ENCODE measurements at regions not wholly inside any gene's neighbourhood (a gene's known extent, or its start where the extent isn't known, plus 50 kb on each side); places are given as distances from the start of the nearest gene placed in this dataset.

DNA sequence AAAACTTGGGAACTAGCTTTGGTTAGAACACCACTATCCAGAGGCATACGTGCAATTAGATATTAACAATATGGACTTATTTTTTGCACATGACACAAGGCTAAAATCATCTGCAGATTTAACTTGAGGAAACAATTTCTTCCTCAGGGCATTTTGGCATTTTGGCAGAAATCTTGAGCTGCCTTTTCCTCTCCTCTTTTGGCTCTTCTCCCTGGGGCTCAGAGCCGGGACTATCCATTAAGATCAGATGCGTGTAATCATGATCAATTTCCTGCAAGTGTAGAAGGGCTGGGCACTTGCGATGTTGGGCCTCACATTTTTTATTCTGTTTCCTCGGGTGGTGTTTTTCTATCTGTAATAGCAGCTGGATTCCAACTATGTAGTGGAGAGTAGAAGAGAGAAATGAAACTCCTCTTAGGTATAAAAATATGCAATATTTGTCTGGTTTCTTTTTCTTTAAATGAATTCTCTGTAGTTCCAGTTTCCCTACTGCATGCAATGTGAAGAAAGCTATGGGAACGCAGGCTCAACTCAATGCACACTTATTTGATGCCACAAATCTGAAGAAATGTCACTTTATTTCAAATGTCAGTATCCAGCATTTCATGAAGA lies 1010.8 kb downstream of the FLRT2 start:
- no peak for TF ChIP-seq CTCF (IDR thresholded peaks at IDR 0.05)
- CTCF ChIA-PET, result no interaction called here
- intact Hi-C loops (cut with micrococcal nuclease), result no loop called here

DNA sequence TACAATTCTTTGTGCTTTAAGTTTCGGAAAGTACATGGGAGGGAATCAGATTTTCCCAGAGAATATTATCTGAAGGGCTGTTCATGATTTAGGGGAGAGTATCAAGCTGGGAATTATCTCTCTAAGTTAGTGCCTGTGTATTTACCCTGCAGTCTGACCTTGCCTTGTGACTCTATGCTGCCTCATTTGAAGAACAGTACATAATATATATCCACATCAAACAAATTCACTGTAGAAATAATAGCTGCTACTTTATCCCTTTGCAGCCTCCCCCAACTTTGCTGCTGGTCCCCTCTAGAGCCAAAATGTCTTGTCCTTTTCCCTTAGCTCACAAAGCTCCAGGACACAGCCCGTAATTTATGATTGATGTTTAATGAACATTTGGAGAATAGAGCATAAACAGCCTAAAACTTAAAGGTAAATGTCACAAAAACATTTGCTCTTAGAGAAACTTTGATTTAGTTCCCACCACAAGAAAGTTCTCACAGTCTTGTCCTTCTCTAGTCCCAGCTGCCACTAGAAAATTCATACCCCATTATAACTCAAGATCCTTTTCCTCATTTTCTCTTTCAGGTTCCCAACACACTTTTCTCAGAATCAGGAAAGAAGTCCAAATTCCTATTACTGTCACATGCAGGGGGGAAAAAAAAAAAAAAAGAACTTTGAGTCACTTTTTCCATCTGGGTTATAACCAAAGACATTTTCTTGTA lies 1009.6 kb downstream of the FLRT2 start:
- intact Hi-C loops (cut with micrococcal nuclease), result no loop called here
- no peak for DNase-seq
- CTCF ChIA-PET, result no interaction called here
- no peak for TF ChIP-seq CTCF (IDR thresholded peaks at IDR 0.05)
- no peaks in the 10 kb centered on the region for H3K4me1 Mint-ChIP-seq
- H3K4me3 Mint-ChIP-seq, result no peak overlapping the region
- H3K9me3 Mint-ChIP-seq, result no peaks in the 10 kb centered on the region
- POLR2A ChIA-PET, result no interaction called here
- H3K36me3 Mint-ChIP-seq (ENCODE audit: low read depth), result no peaks in the 10 kb centered on the region
- ATAC-seq (ENCODE audit: low read depth), result no peak
- H3K27me3 Mint-ChIP-seq, result no peaks in the 10 kb centered on the region
- H3K27ac Mint-ChIP-seq, result no peak overlapping the region

More for the DNA sequence above, 1010.8 kb downstream of the FLRT2 start:
- Mint-ChIP-seq H3K9me3 (peaks cover 5% of the 10 kb centered on the region), H3K4me3 (no peak overlapping the region), H3K4me1 (no peaks in the 10 kb centered on the region), H3K27ac (no peak overlapping the region), H3K36me3 (ENCODE audit: low read depth) (no peaks in the 10 kb centered on the region), H3K27me3 (no peaks in the 10 kb centered on the region)
- no peak for DNase-seq
- POLR2A ChIA-PET, result no interaction called here
- ATAC-seq (ENCODE audit: low read depth), result no peak

DNA sequence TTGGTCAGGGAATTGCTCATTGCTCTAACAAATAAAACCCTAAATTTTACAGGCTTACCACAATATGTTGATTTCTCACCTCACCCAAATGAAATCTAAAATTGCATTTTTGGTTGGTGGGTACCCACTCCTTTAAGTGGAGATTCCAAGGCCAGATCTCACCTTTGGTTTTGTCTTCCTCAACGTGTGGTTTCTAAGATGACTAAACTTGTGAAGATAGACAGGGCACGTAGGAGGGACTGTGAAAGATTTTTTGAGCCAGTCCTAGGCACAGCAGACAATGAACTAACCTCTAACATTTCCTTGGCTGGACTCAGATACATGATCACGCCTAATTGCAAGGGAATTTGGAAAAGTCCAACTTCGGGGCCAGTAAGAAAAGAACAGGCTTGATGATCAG lies 1003.9 kb downstream of the FLRT2 start:
- intact Hi-C loops (cut with micrococcal nuclease), result no loop called here
- no peak for ATAC-seq (ENCODE audit: low read depth)

DNA sequence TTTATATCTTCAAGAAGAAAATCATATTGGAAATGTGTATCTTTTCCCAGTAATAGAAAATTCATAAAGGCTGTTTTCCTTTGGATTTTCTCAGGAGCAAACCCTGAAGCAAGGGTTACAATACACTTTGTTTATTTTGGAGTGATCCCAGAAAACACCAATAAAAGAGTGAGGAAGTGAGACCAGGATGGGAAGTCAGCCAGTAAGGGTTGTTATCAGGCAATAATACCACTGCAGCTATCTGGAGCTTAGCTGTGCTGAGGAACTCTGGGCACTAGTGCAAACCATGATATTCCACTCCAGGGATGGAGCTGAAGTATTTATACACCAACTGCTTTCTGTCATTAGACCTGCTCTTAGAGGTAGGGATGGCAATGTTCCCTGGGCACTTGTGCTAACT lies 1002.3 kb downstream of the FLRT2 start:
- intact Hi-C loops (cut with micrococcal nuclease), result no loop called here
- ATAC-seq (ENCODE audit: low read depth) (no peak), DNase-seq (no peak)
- POLR2A ChIA-PET, result no interaction called here
- Mint-ChIP-seq H3K9me3 (peaks cover 2% of the 10 kb centered on the region), H3K27ac (no peak overlapping the region), H3K27me3 (no peaks in the 10 kb centered on the region), H3K4me3 (no peak overlapping the region), H3K36me3 (ENCODE audit: low read depth) (no peaks in the 10 kb centered on the region), H3K4me1 (no peaks in the 10 kb centered on the region)
- TF ChIP-seq CTCF (IDR thresholded peaks at IDR 0.05), result no peak
- CTCF ChIA-PET, result no interaction called here

More for the DNA sequence above, 1003.9 kb downstream of the FLRT2 start:
- POLR2A ChIA-PET, result no interaction called here
- H3K27me3 Mint-ChIP-seq, result no peaks in the 10 kb centered on the region
- H3K27ac Mint-ChIP-seq, result no peak overlapping the region
- DNase-seq, result no peak
- TF ChIP-seq CTCF (IDR thresholded peaks at IDR 0.05), result no peak
- CTCF ChIA-PET, result no interaction called here
- H3K4me1 Mint-ChIP-seq, result no peaks in the 10 kb centered on the region
- H3K36me3 Mint-ChIP-seq (ENCODE audit: low read depth), result no peaks in the 10 kb centered on the region
- H3K4me3 Mint-ChIP-seq, result no peak overlapping the region
- peaks cover 2% of the 10 kb centered on the region for H3K9me3 Mint-ChIP-seq

- H3K27ac Mint-ChIP-seq, result no peak overlapping the region
- DNase-seq, result no peak
- TF ChIP-seq CTCF (IDR thresholded peaks at IDR 0.05), result no peak
- H3K36me3 Mint-ChIP-seq (ENCODE audit: low read depth), result no peaks in the 10 kb centered on the region
- H3K4me3 Mint-ChIP-seq, result no peak overlapping the region
- H3K27me3 Mint-ChIP-seq, result no peaks in the 10 kb centered on the region
- CTCF ChIA-PET, result no interaction called here
- intact Hi-C loops (cut with micrococcal nuclease), result no loop called here
- POLR2A ChIA-PET, result no interaction called here
- no peak for ATAC-seq (ENCODE audit: low read depth)
- H3K9me3 Mint-ChIP-seq, result peaks cover 2% of the 10 kb centered on the region
- H3K4me1 Mint-ChIP-seq, result no peaks in the 10 kb centered on the region
These were observed 1000.5 kb downstream of the FLRT2 start for GRCh38 chr14:86530457-86530856.
